ENCODE measurements at regions not wholly inside any gene's neighbourhood (a gene's known extent, or its start where the extent isn't known, plus 50 kb on each side); places are given as distances from the start of the nearest gene placed in this dataset.
A peak's percentile ranks its signal among the peaks of the same experiment; 100 is the strongest.

DNA sequence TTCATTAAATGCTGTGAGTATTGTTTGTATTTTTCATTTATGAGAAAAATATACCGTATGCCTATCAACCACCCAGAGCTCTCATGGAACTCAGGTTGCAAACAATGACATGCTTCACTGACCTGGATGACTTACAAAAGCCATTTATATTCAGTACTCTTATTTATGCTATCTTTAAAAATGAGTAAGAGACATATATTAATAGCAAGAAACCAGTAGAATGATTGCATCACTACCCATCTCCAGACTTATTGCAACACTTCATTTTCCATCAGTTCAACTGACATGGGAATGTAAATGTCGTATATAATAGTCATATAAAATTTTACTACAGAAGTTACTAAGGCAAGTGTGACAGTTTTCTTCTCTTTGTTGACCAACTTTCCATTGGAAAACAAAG is 69.1 kb downstream of the OTP start:
- DNase-seq = no peak

GRCh38 chr5:77568555-77568954 is 70.0 kb downstream of the OTP start:
- DNase-seq = no peak

DNA sequence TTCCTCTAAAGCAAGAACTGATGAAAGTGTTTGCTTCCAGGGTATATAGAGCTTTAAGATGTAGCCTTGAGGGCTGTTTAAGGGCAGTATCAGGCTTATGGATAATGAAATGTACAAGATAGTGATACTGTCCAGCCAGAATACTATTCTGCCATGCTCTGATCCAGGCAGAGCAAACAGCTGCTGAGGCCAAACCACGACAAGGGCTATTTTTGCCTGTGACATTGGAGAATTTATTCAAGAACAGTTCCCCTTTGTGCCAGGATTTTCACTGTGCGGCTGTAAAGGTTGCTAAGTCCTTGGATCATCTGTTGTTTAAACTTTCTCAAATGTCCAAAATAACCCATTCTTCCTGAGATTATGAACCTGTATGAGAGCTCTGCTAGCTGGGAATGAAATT is 70.4 kb downstream of the OTP start:
- DNase-seq = no peak

DNA sequence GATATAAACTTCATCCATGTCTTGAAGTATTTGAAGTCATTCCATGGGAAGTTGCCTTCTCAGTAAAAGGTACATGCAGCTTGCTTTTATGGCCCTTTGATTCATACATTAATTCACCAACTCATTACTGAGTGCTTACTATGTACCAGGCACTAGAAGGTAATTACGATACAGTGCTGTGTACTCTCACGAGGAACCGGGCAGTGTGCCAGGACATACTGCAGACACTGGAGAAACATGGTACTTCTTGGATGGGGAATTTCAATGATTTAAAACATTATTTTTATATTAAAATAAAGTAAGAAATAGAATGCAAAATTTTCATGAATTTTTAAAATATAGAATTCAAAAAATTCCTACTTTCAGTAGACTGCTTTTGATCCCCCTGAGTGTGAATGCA is 71.4 kb upstream of the WDR41 start:
- DNase-seq = no peak

- DNase-seq = no peak
Observed at GRCh38 chr5:77561965-77562364, 69.8 kb upstream of the WDR41 start.

GRCh38 chr5:77560677-77561263 is 68.7 kb upstream of the WDR41 start:
- peak; percentile 22 for DNase-seq

- DNase-seq = no peak
Observed at GRCh38 chr5:77558266-77558665, 66.2 kb upstream of the WDR41 start.

DNA sequence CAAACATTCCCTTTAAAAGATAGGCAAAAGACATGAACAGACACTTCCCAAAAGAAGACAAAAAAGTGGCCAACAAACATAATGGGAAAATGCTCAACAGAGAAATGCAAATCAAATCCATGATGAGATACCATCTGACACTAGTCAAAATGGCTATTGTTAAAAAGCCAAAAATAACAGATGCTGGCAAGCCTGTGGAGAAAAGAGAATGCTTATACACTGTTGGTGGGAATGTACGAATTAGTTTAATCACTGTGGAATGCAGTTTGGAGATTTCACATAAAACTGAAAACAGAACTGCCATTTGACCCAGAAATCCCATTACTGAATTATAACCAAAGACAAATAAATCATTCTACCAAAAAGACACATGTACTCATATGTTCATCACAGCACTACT is 58.3 kb upstream of the WDR41 start:
- DNase-seq = no peak

GRCh38 chr5:77545285-77545684 is 53.2 kb upstream of the WDR41 start:
- DNase-seq = no peak
